ENCODE measurements at regions not wholly inside any gene's neighbourhood (a gene's known extent, or its start where the extent isn't known, plus 50 kb on each side); places are given as distances from the start of the nearest gene placed in this dataset.

- Histone ChIP-seq H3K27me3 (ENCODE audit: control insufficient read depth, low read length) (peaks cover 10% of the 10 kb centered on the region; the same call in 1 of the 2 replicates), H3K36me3 (ENCODE audit: control insufficient read depth, low read length) (no peaks in the 10 kb centered on the region), H4K20me1 (ENCODE audit: control insufficient read depth, insufficient read depth, low read depth, low read length) (no peaks in the 10 kb centered on the region), H3K4me3 (ENCODE audit: low read length) (no peak overlapping the region), H3K9me2 (replicated peaks; ENCODE audit: control insufficient read depth, low read length) (no peaks in the 10 kb centered on the region), H3K27ac (ENCODE audit: low read depth, low read length) (no peak overlapping the region), H3K4me1 (ENCODE audit: control insufficient read depth, low read length) (no peaks in the 10 kb centered on the region), H3K4me2 (ENCODE audit: low read length) (no peak overlapping the region), H3F3A (ENCODE audit: control insufficient read depth, insufficient read depth) (no peaks in the 10 kb centered on the region), H3K9me3 (ENCODE audit: control insufficient read depth, insufficient read depth, low read length) (no peaks in the 10 kb centered on the region), H3K79me2 (ENCODE audit: control insufficient read depth, low read length) (no peaks in the 10 kb centered on the region)
- TF ChIP-seq CTCF (IDR thresholded peaks at IDR 0.05; ENCODE audit: low read depth, low read length, poor library complexity, severe bottlenecking) (no peak), EZH2phosphoT487 (IDR thresholded peaks at IDR 0.05; ENCODE audit: borderline replicate concordance, low read length) (no peak)
Observed at GRCh38 chr13:48901781-48902180, 73.9 kb upstream of the FNDC3A start.

GRCh38 chr13:48902368-48902767 is 73.3 kb upstream of the FNDC3A start:
- Histone ChIP-seq H3K36me3 (ENCODE audit: control insufficient read depth, low read length) (no peaks in the 10 kb centered on the region), H3K9me2 (replicated peaks; ENCODE audit: control insufficient read depth, low read length) (no peaks in the 10 kb centered on the region), H3K27me3 (ENCODE audit: control insufficient read depth, low read length) (peaks cover 10% of the 10 kb centered on the region; the same call in 1 of the 2 replicates), H3K4me3 (ENCODE audit: low read length) (no peak overlapping the region), H3K4me2 (ENCODE audit: low read length) (no peak overlapping the region), H3K9me3 (ENCODE audit: control insufficient read depth, insufficient read depth, low read length) (no peaks in the 10 kb centered on the region), H3F3A (ENCODE audit: control insufficient read depth, insufficient read depth) (no peaks in the 10 kb centered on the region), H4K20me1 (ENCODE audit: control insufficient read depth, insufficient read depth, low read depth, low read length) (no peaks in the 10 kb centered on the region), H3K27ac (ENCODE audit: low read depth, low read length) (no peak overlapping the region), H3K79me2 (ENCODE audit: control insufficient read depth, low read length) (no peaks in the 10 kb centered on the region), H3K4me1 (ENCODE audit: control insufficient read depth, low read length) (no peaks in the 10 kb centered on the region)
- TF ChIP-seq CTCF (IDR thresholded peaks at IDR 0.05; ENCODE audit: low read depth, low read length, poor library complexity, severe bottlenecking) (no peak), EZH2phosphoT487 (IDR thresholded peaks at IDR 0.05; ENCODE audit: borderline replicate concordance, low read length) (no peak)

- Histone ChIP-seq H3K4me1 (ENCODE audit: control insufficient read depth, low read length) (no peaks in the 10 kb centered on the region), H3K9me2 (replicated peaks; ENCODE audit: control insufficient read depth, low read length) (no peaks in the 10 kb centered on the region), H3K36me3 (ENCODE audit: control insufficient read depth, low read length) (no peaks in the 10 kb centered on the region), H3K9me3 (ENCODE audit: control insufficient read depth, insufficient read depth, low read length) (no peaks in the 10 kb centered on the region), H4K20me1 (ENCODE audit: control insufficient read depth, insufficient read depth, low read depth, low read length) (no peaks in the 10 kb centered on the region), H3K4me2 (ENCODE audit: low read length) (no peak overlapping the region), H3F3A (ENCODE audit: control insufficient read depth, insufficient read depth) (no peaks in the 10 kb centered on the region), H3K27me3 (ENCODE audit: control insufficient read depth, low read length) (peaks cover 10% of the 10 kb centered on the region; the same call in 1 of the 2 replicates), H3K27ac (ENCODE audit: low read depth, low read length) (no peak overlapping the region), H3K79me2 (ENCODE audit: control insufficient read depth, low read length) (no peaks in the 10 kb centered on the region), H3K4me3 (ENCODE audit: low read length) (no peak overlapping the region)
- no peak for TF ChIP-seq EZH2phosphoT487 (IDR thresholded peaks at IDR 0.05; ENCODE audit: borderline replicate concordance, low read length)
- TF ChIP-seq CTCF (IDR thresholded peaks at IDR 0.05; ENCODE audit: low read depth, low read length, poor library complexity, severe bottlenecking), result no peak
Observed at GRCh38 chr13:48904668-48905290, 70.9 kb upstream of the FNDC3A start.

Measured in DOHH2 (cell line).